ENCODE measurements at regions not wholly inside any gene's neighbourhood (a gene's known extent, or its start where the extent isn't known, plus 50 kb on each side); places are given as distances from the start of the nearest gene placed in this dataset.
"Not testable (repeated sequence)": the region's sequence is repeated elsewhere in the genome, so short reads cannot be mapped to it uniquely, and the experiment has no call there.

DNA sequence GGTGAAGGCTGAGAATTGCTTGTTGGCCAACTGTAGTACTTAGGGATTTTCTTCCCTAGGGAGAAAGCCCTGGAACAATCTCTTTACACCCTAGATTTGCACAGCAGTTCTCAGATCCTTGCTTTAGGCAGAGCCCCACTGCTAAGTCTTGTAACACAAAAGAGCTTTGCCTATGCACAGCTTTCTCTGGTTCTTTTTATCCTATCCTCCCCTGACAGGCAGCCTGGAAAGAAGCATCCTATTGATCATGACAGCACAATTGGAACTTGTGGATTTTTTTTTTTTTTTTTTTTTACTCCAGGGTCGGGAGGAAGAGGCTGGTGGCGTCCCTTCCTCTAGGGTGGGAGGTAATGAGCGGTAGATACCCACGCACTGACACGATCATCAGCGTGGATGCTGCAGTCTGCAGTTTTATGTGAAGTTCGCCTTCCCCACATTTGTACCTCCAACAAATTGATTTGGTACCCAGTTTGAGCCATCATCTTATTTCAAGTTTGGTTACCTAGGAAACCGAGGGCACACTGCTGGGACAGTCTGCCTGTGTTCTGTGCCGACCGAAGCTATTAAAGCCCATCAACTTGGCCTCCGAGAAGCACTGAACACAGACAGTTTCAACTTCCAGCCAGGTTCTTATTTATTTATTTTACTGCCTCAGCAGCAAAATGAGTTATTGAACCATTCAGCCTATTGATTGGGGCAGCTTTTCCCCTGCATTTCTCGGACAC lies 110.1 kb downstream of the NRN1 start:
- DNase-seq: no peak

DNA sequence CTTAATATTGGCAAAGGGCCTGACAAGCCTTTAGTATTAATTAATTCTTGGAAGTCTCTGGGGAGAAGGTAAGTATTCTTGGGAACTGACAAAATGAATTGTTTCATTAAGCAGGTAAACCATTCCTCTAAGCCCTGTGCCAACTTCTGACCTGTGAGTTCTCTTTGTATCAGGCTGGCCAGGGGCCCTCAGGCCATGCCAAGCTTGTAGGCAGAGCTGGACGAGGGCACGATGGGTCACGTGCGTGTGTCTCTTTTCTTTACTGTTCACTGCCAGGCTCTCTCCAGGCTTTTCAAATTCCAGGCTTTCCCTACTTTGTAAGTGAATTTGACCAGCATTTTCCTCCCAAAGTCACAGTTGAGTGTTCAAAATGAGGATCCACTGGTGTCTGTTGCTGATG lies 112.4 kb downstream of the NRN1 start:
- no peak for DNase-seq

DNA sequence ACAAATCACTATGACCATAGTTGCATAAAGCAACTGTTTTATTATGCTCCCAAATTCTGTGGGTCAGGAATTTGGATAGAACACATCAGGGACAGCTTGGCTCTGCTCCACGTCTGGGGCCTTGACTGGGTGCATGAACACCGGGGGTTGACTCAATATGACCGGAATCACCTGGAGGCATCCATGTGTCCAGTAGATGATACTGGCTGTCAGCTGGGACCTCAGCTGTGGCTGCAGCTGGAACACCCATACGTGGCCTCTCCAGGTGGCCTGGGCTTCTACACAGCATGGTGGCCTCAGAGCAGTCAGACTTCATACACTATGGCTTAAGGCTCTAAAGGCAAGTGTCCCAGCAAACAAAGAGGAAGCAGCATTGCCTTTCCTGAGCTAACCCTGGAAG lies 113.4 kb downstream of the NRN1 start:
- DNase-seq: no peak

DNA sequence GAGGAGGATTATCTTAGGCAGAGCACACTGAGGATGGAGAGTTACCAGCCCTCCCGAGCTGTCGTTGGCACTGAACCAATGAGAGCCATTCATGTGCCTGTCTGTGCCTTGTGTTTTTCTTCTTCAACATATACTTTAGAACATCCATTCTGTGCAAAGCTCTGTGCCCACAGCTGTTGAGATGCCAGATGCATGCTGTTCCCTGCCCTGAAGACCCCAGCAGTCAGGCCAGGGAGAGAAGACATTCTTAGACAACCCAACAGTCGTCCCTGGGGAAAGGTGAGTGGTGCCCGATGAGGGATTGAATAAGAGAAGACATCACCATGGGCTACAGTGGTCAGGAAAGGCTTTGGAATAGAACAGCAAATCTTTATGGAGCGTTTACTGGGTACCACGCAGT lies 114.1 kb downstream of the NRN1 start:
- no peak for DNase-seq

DNA sequence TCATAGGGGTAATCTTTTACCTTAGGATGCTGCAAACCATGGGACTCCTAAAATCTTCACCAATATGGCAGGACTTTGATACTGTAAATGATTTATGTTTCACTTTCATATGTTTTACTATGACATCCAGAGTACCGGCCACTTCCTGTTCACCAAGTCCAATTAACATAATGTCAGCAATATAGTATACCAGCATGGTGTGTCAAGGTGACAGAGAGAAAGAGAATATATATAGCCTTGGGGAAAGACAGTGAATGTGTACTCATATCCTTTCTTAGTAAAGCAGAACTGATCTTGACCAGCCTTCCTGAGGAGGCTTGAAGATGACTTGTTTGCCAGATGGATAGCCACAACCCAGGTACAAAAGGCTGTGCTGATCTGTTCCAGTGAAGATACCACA lies 127.9 kb downstream of the NRN1 start:
- DNase-seq: no peak

DNA sequence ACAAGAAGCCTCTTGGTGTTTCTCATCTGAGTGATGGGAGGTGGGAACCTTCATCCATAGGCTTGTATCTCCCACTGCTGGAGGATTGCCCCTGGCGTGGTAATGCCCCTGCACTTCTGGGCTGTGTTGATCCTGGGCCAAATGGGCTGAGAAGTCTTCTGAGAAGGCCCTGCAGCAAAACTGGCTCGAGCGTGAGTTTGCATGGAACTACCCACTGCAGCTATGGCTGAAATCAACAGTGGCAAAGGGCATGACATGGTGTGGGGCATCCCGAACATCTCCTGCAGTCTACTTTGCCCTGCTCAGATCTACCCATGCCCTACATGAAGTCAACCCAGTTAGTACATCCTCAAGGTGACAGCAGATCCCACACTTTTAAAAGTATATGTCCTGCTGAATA lies 130.6 kb downstream of the NRN1 start:
- no peak for DNase-seq

DNA sequence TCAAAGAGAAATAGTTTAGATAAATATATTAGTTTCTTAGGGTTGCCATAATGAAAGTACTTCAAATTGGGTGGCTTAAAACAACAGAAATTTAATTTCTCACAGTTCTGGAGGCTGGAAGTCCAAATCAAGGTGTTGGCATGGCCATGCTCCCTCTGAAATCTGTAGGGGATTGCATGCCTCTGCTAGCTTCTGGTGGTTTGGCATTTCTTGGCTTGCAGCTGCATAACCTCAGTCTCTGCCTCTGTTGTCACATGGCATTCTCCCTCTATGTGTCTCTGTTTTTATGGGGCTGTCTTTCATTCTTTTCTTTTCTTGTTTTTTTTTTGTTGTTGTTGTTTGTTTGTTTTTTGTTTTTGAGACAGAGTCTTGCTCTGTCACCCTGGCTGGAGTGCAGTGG lies 132.7 kb downstream of the NRN1 start:
- not testable (repeated sequence) for DNase-seq

DNA sequence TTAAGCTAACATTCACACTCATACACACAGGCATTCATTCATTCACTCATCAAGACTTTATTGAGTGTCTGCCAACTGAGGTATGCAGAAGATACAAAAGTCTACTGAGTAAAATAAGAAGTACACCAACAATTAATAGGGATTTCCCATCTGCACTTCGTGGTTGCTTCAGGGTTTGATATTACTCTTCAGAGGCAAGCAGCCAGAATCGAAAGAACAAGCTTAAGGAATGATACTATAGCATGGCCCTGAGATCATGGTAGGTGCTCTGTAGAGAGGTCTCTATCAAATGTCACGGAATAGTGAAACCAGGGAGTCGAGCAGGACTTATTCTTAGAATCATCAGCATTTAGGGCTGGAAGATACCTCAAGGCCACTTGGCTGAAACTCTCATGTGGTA lies 135.4 kb downstream of the NRN1 start:
- no peak for DNase-seq

DNA sequence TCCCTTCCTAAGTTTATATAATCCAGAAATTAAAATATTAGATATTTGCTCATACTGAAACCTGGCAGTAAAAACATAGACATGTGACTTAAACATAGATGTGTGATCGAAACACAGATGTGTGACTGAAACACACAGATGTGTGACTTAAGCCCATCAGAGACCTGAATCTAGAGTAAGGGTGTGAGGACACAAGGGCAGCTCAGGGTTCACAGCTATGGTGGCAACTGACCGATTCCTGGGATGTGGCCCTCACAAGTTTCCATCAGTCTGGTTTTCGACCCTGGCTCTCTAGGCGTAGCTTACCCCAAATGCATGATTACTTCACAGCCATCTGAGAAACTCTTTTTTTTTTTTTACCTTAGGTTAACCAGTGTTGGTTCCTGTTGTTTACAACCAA lies 137.0 kb downstream of the NRN1 start:
- DNase-seq: no peak

DNA sequence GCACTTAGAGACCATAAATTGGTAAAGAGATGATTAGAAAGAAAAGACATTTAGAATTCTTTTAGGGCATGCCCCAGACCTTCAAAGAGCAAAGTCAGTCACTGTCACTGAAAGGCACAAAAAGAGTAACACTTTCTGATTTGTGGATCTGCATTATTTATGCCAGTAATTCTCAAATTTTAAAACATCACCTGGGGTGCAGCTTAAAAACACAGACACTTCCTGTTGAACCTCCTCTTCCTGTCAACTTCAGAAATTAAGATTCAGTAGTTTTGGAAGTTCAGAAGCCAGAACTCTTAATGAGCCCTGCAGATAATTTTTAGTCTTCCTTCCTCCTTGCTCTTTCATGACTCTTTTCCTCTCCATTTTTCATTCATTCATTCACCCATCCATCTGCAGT lies 137.5 kb downstream of the NRN1 start:
- DNase-seq: no peak

DNA sequence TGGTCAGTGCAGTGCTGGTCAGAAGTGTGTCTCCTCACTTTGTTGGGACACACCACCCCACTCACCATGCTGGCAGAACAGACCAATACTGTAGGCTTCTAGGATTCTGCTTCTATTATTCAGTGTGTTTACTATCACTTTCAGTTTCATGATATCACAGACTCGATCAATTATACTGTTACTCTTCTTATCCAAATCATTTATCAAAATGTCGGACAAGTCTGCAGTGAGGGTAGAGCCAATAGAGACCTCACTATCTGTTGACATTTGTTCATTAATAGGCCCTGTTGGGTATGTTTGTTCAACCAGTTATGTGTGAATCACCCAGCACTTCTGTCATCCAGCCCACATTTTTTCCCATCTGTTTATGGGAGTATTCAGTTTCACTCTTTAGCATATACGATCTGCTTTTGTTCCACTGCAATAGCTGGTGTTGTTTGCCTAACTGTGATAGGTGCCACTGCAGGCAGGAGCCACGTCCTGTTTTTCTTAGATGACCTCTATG lies 140.1 kb downstream of the NRN1 start:
- no peak for DNase-seq

DNA sequence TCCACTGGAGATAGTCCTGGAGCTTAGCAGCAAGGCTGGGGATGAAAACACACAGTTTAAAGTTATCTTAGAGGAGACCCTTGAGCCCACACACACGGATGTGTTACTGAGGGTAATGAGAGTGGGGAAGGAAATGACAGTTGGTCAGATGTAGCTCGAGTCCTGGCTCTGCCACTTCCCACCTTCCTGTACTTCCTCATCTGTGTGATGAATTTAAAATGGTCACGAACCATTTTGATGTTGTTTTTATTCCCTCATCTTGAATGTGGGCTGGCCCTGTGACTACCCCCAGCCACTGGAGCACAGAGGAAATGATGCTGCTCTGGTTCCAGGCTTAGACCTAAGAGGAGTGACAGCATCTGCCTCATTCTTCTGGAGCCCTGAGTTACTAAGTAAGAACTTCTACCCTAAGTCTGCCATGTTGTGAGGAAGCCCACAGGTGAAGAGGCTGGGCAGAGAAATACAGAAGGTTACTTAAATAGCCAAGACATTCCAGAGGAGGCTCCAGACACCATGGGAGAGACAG lies 141.2 kb downstream of the NRN1 start:
- no peak for DNase-seq

DNA sequence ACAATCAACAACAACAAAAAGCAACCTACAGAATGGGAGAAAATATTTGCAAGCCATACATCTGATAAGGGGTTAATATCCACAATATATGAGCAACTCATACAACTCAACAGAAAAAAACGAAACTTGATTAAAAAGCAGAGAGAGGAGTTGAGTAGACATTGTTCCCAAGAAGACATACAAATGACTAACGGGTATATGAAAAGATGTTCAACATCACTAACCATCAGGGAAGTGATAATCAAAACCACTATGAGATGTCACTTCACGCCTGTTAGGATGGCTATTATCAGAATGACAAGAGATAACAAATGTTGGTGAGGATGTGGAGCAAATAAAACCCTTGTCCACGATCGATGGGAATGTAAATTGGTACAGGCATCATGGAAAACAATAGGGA lies 145.9 kb downstream of the NRN1 start:
- no peak for DNase-seq

DNA sequence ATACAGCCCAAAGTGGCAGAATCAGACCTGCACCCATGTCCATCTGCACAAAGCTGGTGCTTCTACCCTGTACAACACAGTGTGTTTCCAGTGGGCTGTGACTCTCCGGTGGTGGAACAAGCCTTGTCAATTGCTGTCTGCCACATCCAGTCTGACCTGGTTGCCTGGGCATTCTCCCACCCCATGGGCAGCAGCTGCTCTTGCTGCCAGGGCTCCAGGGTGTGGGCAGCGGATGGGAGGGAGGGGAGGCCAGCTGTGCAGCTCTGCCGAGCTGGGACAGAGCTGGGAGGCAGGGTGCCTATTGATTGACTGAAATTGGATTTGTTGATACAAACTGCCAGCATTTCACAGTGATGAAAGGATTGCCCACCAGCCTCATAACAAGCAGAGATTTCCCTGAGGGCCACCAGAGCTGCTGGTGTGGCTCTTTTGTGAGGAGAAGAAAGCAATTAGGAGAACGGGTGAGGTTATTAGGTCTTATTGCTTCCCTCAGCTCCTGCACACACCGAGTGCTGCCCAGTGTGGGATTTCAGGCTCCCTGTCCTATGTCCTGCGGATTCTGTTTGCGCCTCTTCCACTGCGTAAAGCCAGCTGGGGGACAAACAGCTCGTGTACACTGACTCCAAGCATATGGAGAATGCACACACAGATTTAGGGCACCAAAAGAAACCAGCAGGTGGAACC lies 150.8 kb downstream of the NRN1 start:
- no peak for DNase-seq

DNA sequence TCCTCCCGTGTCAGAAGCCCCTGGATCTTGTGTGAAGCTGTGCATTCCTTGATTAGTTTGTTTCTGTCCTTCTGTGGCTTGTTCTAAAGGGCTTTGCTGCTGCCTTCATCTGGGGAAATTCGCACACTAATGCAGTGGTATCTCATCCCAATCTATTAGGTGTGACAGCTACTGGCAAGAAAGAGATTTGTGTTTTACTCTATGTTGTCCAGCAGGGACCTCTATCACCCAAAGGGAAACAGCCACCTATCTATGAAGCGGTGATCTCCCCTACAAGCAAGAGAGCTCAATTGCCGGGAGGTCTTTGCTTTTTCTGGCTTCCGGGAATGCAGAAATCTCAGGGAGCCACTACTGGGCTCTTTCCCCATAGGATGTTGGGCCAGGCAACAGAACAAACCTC lies 151.8 kb downstream of the NRN1 start:
- DNase-seq: no peak

DNA sequence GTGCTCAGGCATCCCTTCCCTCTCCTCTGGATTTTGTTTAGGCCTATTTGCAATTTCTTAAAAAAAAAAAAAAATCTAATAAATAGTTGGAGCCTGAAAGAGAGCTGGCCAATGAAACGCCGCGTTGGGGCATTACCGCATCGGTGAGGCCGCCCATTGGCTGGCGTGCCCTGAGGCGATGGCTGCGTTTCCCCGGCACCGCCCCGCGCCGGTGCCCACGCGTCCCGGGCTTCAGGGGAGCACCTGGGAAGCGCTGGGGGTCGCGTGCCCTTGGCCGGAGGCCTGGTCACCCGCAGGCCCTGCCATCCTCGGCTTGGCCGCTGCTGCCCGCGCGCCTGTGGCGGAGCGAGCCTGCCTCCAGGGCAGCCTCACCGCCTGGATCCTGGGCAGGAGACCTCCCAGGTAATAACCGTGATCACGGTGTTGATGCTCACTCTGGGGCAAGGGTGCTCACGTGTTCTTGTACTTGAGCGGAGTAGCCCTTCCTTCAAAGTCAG lies 155.4 kb downstream of the NRN1 start:
- DNase-seq: peak; percentile 57

DNA sequence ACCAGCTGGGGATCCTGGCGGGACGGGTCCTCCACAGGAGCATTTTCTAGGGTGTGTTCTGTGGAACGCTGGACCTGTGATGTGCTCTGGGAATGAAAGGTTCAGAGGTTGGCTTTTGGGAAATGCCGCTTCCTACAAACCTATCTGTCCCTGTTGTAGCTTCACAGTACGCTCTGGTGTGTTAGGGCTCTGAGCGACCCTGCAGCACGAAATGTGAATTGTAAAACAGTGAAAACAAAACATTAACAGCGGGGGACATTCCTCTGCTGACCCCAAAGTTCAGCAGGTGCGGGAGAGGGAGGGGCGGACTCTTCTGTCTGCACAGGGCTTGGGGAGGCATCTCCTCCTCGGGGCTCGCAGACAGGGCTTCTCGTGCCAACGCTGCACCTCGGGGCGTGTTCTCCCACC lies 155.9 kb downstream of the NRN1 start:
- peak; percentile 6 for DNase-seq

DNA sequence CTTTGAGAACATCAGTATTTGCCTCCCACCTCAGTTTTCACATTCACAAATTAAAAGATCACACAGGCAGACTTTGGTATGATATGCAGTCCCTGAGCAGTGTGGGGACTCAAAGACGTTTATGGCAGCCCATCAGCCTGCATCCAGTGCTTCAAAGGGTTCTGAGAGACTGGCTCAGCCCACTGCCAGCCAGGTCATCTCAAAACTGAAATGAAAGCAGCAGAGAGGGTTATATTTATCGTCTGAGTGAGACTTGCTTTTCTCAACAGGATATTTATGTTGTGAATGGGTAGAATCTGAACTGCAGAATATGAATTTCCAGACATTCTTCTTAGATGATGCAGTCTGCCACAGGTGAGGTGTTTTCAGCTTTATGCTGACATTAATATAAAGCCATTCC lies 159.8 kb downstream of the NRN1 start:
- DNase-seq: no peak

DNA sequence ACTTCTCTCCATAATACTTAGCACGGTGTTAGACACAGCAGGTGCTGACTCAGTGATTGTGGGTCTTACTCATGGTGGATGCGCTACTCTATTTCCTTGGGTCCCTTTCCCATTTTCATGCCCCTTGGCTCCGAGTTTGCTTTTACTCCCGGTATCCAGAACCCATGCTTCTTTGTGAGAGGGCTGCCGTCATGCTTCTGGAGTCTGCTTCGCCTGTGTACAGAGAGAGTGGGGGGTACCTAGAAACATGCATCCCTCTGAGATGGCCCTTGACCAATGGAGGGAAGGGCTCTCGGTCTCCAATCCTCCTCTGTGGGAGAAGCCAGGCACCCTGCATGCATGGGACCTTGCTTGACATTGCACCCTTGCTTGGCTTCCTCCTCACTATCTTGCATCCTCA lies 160.4 kb downstream of the NRN1 start:
- DNase-seq: no peak

DNA sequence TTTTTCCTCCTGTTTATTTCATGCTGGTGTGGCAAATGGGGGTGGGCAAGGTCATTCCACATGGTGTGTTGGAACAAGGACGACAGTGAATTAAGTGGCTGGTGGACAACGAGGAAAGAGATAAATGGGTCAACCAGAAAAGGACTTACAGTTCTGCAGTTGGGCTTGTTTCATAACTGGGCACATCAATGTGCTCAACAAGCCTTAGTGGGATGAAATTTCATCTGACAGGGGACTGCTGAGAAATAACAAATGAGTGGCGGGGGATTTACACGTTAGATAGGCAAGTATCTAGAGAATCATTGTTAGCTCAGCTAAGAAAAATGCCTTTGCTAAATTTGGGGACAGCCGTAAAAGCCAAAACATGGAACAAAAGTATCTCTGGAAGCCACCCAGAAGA lies 163.6 kb downstream of the NRN1 start:
- no peak for DNase-seq

DNA sequence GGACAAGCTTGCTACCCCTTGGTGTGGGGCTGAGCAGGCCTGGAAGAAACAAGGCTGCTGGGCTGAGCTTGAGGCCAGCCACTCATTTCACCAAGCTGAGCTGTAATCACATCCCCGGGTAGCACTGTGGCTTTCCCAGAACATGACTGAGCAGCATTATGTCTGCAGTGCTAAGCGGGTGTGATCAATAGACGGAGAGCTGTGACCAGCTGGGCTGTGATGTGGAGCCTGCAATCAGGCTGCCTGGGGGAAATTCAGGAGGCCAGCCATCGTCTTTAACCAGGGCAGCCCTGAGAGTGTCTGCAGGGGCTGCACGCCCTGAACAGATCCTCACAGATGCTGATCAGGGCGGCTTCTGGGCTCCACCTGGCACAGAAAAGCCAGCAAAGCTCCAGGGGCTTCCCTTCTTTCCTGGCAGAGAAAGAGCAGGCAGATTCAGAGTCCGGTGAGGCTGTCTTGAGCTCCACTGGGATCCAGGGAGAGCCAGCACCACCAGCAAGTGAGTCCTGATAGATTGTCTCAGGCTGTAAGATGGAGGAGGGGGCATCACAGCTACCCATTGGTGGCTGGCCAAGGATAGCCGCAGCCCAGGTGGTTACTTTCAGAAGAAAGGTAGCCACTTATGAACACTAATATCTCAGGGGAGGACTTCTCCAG lies 165.9 kb downstream of the NRN1 start:
- no peak for DNase-seq

DNA sequence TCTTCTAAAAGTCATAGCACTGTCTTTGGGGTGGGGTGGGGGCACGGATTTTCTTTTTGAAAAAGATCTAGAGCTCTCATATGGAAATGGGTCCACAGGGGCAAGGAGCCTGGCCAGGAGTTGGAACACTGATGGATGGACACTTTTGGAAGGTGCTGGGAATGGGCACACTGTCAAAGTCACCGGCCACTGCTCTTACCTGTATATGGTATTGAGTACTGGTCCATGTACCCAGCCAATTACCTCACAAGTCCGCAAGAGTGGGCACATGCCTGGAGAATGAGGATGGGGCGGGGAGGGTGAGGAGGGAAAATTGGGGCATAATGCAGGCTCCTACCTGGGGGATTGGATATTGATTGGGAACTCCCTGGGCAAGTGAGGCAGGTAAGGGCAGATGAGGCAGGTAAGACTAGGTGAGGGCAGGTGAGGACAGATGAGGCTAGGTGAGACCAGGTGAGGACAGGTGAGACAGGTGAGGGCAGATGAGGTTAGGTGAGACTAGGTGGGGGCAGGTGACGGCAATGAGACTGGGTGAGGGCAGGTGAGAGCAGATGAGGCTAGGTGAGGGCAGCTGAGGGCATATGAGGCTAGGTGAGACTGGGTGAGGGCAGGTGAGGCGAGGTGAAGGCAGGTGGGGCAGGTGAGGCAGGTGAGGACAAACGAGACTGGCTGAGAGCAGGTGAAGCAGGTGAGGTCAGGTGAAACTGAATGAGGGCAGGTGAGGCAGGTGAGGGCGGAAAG lies 167.9 kb downstream of the NRN1 start:
- no peak for DNase-seq

DNA sequence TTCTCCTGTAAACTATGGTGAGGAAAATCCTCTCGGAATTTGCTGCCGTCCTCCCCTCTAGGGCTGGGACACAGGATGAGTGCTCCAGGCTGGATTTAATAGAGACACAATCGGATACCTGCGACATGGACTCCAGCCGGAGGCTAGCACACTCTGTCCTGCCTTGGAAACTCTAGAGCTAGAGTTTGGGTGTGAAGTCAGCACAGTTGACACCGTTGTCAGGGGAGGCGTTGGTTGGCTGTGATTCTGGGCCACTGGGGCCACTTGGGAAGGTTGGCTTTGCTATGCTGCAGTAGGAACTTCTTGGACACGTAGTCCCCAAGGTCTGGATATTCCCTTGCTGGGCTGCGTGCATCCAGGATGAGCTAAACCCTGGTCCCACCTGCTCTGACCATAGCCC lies 169.4 kb downstream of the NRN1 start:
- no peak for DNase-seq

Data from effector CD4-positive, alpha-beta T cell (primary cell).